ENCODE measurements at regions not wholly inside any gene's neighbourhood (a gene's known extent, or its start where the extent isn't known, plus 50 kb on each side); places are given as distances from the start of the nearest gene placed in this dataset.

- TF ChIP-seq EP300 (IDR thresholded peaks at IDR 0.05; ENCODE audit: low read depth) = no peak
- TF ChIP-seq, protein P1, sequence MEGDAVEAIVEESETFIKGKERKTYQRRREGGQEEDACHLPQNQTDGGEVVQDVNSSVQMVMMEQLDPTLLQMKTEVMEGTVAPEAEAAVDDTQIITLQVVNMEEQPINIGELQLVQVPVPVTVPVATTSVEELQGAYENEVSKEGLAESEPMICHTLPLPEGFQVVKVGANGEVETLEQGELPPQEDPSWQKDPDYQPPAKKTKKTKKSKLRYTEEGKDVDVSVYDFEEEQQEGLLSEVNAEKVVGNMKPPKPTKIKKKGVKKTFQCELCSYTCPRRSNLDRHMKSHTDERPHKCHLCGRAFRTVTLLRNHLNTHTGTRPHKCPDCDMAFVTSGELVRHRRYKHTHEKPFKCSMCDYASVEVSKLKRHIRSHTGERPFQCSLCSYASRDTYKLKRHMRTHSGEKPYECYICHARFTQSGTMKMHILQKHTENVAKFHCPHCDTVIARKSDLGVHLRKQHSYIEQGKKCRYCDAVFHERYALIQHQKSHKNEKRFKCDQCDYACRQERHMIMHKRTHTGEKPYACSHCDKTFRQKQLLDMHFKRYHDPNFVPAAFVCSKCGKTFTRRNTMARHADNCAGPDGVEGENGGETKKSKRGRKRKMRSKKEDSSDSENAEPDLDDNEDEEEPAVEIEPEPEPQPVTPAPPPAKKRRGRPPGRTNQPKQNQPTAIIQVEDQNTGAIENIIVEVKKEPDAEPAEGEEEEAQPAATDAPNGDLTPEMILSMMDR (IDR thresholded peaks at IDR 0.05) = no peak
- TF ChIP-seq POLR2A (IDR thresholded peaks at IDR 0.05) = no peak
- TF ChIP-seq POLR2AphosphoS5 (IDR thresholded peaks at IDR 0.05) = no peak
Observed at GRCh38 chr15:56808160-56808559, 74.9 kb upstream of the ZNF280D start.
